ENCODE measurements at regions not wholly inside any gene's neighbourhood (a gene's known extent, or its start where the extent isn't known, plus 50 kb on each side); places are given as distances from the start of the nearest gene placed in this dataset.

- DNase-seq, result no peak
Observed at GRCh38 chr9:14393418-14393817, 79.5 kb upstream of the NFIB start.

GRCh38 chr9:14391620-14392019 lies 77.7 kb upstream of the NFIB start:
- no peak for DNase-seq

GRCh38 chr9:14389657-14390056 lies 75.7 kb upstream of the NFIB start:
- DNase-seq, result no peak

GRCh38 chr9:14389146-14389545 lies 75.2 kb upstream of the NFIB start:
- no peak for DNase-seq

- DNase-seq, result no peak
Observed at GRCh38 chr9:14383773-14384172, 69.8 kb upstream of the NFIB start.

- DNase-seq, result no peak
Observed at GRCh38 chr9:14383294-14383693, 69.4 kb upstream of the NFIB start.

GRCh38 chr9:14380061-14380836 lies 66.3 kb upstream of the NFIB start:
- DNase-seq, result no peak

GRCh38 chr9:14379280-14379679 lies 65.3 kb upstream of the NFIB start:
- DNase-seq, result no peak

- DNase-seq, result no peak
Observed at GRCh38 chr9:14373706-14374105, 59.8 kb upstream of the NFIB start.

- no peak for DNase-seq
Observed at GRCh38 chr9:14373336-14373666, 59.4 kb upstream of the NFIB start.

- no peak for DNase-seq
Observed at GRCh38 chr9:14372437-14373335, 58.7 kb upstream of the NFIB start.

GRCh38 chr9:14369011-14369410 lies 55.1 kb upstream of the NFIB start:
- DNase-seq, result no peak

GRCh38 chr9:14366076-14366475 lies 52.1 kb upstream of the NFIB start:
- no peak for DNase-seq

GRCh38 chr9:14365670-14366069 lies 51.7 kb upstream of the NFIB start:
- DNase-seq, result no peak

Data from suppressor macrophage treated with lipopolysaccharide for 1 hour (primary cell).